Smooth muscle cell (in vitro differentiated cells): ENCODE measurements at regions not wholly inside any gene's neighbourhood (a gene's known extent, or its start where the extent isn't known, plus 50 kb on each side); places are given as distances from the start of the nearest gene placed in this dataset.

Source experiments
- DNase-seq: peaks from one replicate; lab custom pipeline; 2025; ENCODE audit not compliant: unreplicated experiment; lab: John Stamatoyannopoulos, UW
- H2AFZ ChIP-seq: fragments of 200-600 bp; sonication (generic); 2 replicates; pipeline ENCODE4 v1.6.0; 2016; ENCODE audit warnings: antibody characterized with exemption, low read depth, mild to moderate bottlenecking
- H3F3A ChIP-seq: fragments of 200-600 bp; sonication (generic); 2 replicates; pipeline ENCODE4 v1.6.0; 2017; ENCODE audit warnings: antibody characterized with exemption, low read depth
- H3K27ac ChIP-seq: fragments of 200-600 bp; sonication (generic); 2 replicates; pipeline ENCODE4 v1.5.1; 2016; ENCODE audit warnings: low read depth, mild to moderate bottlenecking
- H3K27me3 ChIP-seq: fragments of 200-600 bp; sonication (generic); 2 replicates; pipeline ENCODE4 v1.6.1; 2016; ENCODE audit warnings: low read depth, mild to moderate bottlenecking
- H3K36me3 ChIP-seq: fragments of 200-600 bp; sonication (generic); 2 replicates; pipeline ENCODE4 v1.5.1; 2016; ENCODE audit warnings: low read depth
- H3K4me1 ChIP-seq: fragments of 200-600 bp; sonication (generic); 2 replicates; pipeline ENCODE4 v1.5.1; 2016; ENCODE audit warnings: low read depth
- H3K4me2 ChIP-seq: fragments of 200-600 bp; sonication (generic); 2 replicates; pipeline ENCODE4 v1.6.0; 2016; ENCODE audit warnings: mild to moderate bottlenecking
- H3K4me3 ChIP-seq: fragments of 200-600 bp; sonication (generic); 2 replicates; pipeline ENCODE4 v1.5.1; 2016; ENCODE audit warnings: mild to moderate bottlenecking
- H3K79me2 ChIP-seq: fragments of 200-600 bp; sonication (generic); 2 replicates; pipeline ENCODE4 v1.6.0; 2016; ENCODE audit warnings: low read depth, mild to moderate bottlenecking
- H3K9ac ChIP-seq: fragments of 200-600 bp; sonication (generic); 2 replicates; pipeline ENCODE4 v1.6.0; 2016; ENCODE audit warnings: low read depth
- H3K9me3 ChIP-seq: fragments of 200-600 bp; sonication (generic); replicated peaks from 2 replicates; pipeline ENCODE4 v1.5.1; 2016; ENCODE audit warnings: low read depth
- H4K20me1 ChIP-seq: fragments of 200-600 bp; sonication (generic); 2 replicates; pipeline ENCODE4 v1.6.0; 2016; ENCODE audit warnings: low read depth
- WGBS: methylation state at CpG from one replicate; pipeline ENCODE4 v1.1.7; 2016; ENCODE audit warnings: low lambda C conversion rate; 5-methylcytosine and 5-hydroxymethylcytosine counted together
- TF ChIP-seq, protein P1 (sequence below): fragments of 200-600 bp; sonication (generic); IDR thresholded peaks from 2 replicates; pipeline ENCODE4 v1.5.1; 2017; ENCODE audit warnings: borderline replicate concordance, mild to moderate bottlenecking, antibody characterized with exemption; ENCODE audit not compliant: insufficient read depth, poor library complexity, severe bottlenecking

DNA sequence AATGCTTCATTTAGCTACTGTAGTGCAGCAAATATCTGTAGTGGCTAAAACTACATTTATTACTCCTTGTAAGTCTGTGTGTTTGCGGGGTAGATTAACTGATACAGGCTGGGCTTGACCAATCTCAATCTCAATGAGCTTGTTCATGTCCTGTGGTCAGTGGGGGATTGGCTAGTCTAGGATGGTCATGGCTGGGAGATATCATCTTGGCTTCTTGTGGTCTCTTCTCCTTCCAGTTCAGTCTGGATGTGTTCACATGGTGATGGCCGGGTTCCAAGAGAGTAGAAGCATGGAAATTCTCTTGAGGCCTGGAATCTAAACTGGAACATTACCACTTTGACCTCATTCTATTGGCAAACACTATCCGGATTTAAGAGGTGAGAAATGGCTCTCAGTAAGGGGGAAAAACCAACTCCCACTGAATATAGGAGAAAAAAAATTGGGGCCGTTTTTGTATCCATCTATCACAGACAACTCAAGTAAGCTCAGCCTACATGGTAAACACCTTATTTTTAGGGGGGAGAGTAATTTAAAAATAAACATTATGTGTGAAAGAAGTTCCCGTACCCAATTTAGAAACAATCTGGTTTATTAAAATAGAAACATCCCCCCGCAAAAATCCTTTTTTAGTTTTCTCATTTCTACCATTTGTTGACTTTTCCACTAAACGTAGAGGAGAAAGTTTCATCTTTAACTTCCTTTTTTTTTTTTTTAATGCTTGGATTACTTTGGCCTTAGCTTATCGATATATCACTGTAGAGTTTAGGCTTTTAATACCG lies 284.9 kb upstream of the TBC1D5 start:
- H3K27ac ChIP-seq = no peak overlapping the region
- H3K4me1 ChIP-seq = no peaks in the 10 kb centered on the region
- H3K9me3 ChIP-seq = no peaks in the 10 kb centered on the region
- H2AFZ ChIP-seq = no peak overlapping the region
- no peaks in the 10 kb centered on the region for H3K36me3 ChIP-seq
- no peak overlapping the region for H3K4me3 ChIP-seq
- no peaks in the 10 kb centered on the region for H3K79me2 ChIP-seq
- TF ChIP-seq, protein P1, sequence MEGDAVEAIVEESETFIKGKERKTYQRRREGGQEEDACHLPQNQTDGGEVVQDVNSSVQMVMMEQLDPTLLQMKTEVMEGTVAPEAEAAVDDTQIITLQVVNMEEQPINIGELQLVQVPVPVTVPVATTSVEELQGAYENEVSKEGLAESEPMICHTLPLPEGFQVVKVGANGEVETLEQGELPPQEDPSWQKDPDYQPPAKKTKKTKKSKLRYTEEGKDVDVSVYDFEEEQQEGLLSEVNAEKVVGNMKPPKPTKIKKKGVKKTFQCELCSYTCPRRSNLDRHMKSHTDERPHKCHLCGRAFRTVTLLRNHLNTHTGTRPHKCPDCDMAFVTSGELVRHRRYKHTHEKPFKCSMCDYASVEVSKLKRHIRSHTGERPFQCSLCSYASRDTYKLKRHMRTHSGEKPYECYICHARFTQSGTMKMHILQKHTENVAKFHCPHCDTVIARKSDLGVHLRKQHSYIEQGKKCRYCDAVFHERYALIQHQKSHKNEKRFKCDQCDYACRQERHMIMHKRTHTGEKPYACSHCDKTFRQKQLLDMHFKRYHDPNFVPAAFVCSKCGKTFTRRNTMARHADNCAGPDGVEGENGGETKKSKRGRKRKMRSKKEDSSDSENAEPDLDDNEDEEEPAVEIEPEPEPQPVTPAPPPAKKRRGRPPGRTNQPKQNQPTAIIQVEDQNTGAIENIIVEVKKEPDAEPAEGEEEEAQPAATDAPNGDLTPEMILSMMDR = no peak
- H3F3A ChIP-seq = no peaks in the 10 kb centered on the region
- no peak overlapping the region for H3K4me2 ChIP-seq
- WGBS = 87% methylated on average over 9 of the region's 9 CpGs
- H3K9ac ChIP-seq = no peak overlapping the region
- H4K20me1 ChIP-seq = no peaks in the 10 kb centered on the region
- DNase-seq = no peak
- no peaks in the 10 kb centered on the region for H3K27me3 ChIP-seq

- TF ChIP-seq, protein P1 = no peak
- no peak overlapping the region for H3K9ac ChIP-seq
- H3F3A ChIP-seq = no peaks in the 10 kb centered on the region
- H4K20me1 ChIP-seq = no peaks in the 10 kb centered on the region
- H3K27me3 ChIP-seq = peaks cover 7% of the 10 kb centered on the region
- no peak overlapping the region for H3K4me3 ChIP-seq
- H2AFZ ChIP-seq = no peak overlapping the region
- no peak overlapping the region for H3K4me2 ChIP-seq
- DNase-seq = no peak
- H3K4me1 ChIP-seq = no peaks in the 10 kb centered on the region
- no peak overlapping the region for H3K27ac ChIP-seq
- no peaks in the 10 kb centered on the region for H3K36me3 ChIP-seq
- H3K9me3 ChIP-seq = no peaks in the 10 kb centered on the region
- WGBS = 94% methylated on average over 3 of the region's 3 CpGs
- H3K79me2 ChIP-seq = no peaks in the 10 kb centered on the region
These were observed 282.3 kb upstream of the TBC1D5 start for GRCh38 chr3:18024715-18025114.

- H3K4me1 ChIP-seq = peaks cover 5% of the 10 kb centered on the region
- no peaks in the 10 kb centered on the region for H3K79me2 ChIP-seq
- H3F3A ChIP-seq = no peaks in the 10 kb centered on the region
- no peak overlapping the region for H3K4me3 ChIP-seq
- TF ChIP-seq, protein P1 = no peak
- H3K36me3 ChIP-seq = no peaks in the 10 kb centered on the region
- H3K9ac ChIP-seq = no peak overlapping the region
- H4K20me1 ChIP-seq = no peaks in the 10 kb centered on the region
- WGBS = 35% methylated on average over 4 of the region's 4 CpGs
- no peak overlapping the region for H3K27ac ChIP-seq
- H3K4me2 ChIP-seq = no peak overlapping the region
- peaks cover 21% of the 10 kb centered on the region for H3K27me3 ChIP-seq
- no peak for DNase-seq
- H3K9me3 ChIP-seq = no peaks in the 10 kb centered on the region
- H2AFZ ChIP-seq = no peak overlapping the region
These were observed 276.7 kb upstream of the TBC1D5 start for GRCh38 chr3:18019161-18019495.
